ENCODE measurements at regions not wholly inside any gene's neighbourhood (a gene's known extent, or its start where the extent isn't known, plus 50 kb on each side); places are given as distances from the start of the nearest gene placed in this dataset.

DNA sequence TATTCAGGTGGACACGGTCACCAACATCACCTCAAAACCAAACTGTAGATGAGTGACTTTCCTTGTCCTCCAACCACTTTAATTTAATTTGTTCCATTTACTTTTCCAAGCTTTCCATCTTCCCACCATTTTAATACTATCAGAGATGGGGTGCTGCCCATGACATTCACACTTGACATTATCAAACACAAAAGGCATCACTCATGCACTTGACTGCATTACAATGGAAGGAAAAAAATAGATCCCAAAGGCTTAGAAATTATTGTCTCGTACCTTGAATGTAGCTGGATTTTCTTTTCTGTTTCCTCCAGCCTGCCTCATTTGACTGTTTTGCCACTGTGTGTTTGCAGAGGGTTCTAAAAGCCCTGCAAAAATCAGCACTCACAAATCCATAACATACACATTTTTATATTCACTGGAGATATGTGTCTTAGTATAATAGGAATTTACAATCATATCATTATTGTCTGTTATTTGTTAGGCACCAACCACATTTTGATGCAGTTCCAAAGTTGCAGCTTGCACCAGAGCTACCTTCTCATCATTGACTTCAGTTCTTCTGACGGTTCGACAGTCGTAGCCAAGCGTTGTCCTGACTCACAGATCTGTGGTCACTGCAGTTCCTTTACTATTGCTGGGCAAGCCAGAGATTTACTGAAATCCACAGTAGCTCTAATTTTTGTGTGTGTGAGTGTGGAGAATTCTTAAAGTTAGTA lies 712.3 kb upstream of the WWC1 start:
- no peaks in the 10 kb centered on the region for H3K9me3 Mint-ChIP-seq
- no peak for DNase-seq
- intact Hi-C loops (cut with micrococcal nuclease): no loop called here
- peaks cover 14% of the 10 kb centered on the region for H3K27me3 Mint-ChIP-seq
- CTCF ChIA-PET: no interaction called here
- ATAC-seq: no peak
- no peak overlapping the region for H3K4me3 Mint-ChIP-seq
- TF ChIP-seq, protein P1, sequence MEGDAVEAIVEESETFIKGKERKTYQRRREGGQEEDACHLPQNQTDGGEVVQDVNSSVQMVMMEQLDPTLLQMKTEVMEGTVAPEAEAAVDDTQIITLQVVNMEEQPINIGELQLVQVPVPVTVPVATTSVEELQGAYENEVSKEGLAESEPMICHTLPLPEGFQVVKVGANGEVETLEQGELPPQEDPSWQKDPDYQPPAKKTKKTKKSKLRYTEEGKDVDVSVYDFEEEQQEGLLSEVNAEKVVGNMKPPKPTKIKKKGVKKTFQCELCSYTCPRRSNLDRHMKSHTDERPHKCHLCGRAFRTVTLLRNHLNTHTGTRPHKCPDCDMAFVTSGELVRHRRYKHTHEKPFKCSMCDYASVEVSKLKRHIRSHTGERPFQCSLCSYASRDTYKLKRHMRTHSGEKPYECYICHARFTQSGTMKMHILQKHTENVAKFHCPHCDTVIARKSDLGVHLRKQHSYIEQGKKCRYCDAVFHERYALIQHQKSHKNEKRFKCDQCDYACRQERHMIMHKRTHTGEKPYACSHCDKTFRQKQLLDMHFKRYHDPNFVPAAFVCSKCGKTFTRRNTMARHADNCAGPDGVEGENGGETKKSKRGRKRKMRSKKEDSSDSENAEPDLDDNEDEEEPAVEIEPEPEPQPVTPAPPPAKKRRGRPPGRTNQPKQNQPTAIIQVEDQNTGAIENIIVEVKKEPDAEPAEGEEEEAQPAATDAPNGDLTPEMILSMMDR (IDR thresholded peaks at IDR 0.05): no peak
- POLR2A ChIA-PET: no interaction called here
- no peak overlapping the region for H3K27ac Mint-ChIP-seq
- no peaks in the 10 kb centered on the region for H3K4me1 Mint-ChIP-seq (ENCODE audit: low read depth)
- H3K36me3 Mint-ChIP-seq (ENCODE audit: low read depth): no peaks in the 10 kb centered on the region

DNA sequence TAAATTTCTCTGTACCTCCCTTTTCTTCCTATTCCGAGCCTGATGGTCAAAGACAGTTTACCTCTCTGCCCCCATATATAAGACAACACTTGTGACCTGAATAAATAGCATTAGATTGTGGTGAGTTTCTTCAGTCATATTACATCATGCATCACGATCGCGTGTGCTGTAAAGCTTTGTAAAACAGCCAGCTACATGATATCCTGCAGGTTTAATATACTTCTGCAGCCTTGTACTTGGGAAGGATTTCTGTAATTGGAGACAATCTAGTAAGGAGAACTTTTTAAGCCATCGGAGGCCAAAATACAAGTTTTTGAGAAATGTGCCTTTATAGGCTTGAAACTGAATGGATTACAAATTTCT lies 711.8 kb upstream of the WWC1 start:
- Mint-ChIP-seq H3K27me3 (peaks cover 10% of the 10 kb centered on the region), H3K9me3 (no peaks in the 10 kb centered on the region), H3K27ac (no peak overlapping the region), H3K36me3 (ENCODE audit: low read depth) (no peaks in the 10 kb centered on the region), H3K4me3 (no peak overlapping the region), H3K4me1 (ENCODE audit: low read depth) (no peaks in the 10 kb centered on the region)
- CTCF ChIA-PET: no interaction called here
- intact Hi-C loops (cut with micrococcal nuclease): no loop called here
- ATAC-seq: no peak
- TF ChIP-seq, protein P1 (IDR thresholded peaks at IDR 0.05): no peak
- DNase-seq: no peak
- POLR2A ChIA-PET: no interaction called here

DNA sequence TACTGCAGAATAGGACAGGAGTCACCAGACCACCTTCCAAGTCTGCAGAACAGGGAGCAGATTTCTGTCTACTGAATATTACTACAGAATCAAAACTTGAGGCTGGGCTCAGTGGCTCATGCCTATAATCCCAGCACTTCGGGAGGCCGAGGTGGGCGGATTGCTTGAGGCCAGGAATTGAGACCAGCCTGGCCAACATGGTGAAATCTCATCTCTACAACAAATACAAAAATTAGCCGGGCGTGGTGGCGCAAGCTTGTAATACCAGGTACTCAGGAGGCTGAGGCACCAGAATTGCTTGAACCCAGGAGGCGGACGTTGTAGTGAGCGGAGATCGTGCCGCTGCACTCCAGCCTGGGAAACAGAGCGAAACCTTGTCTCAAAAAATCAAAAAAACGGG lies 710.8 kb upstream of the WWC1 start:
- ChIA-PET CTCF (no interaction called here), POLR2A (no interaction called here)
- H3K4me1 Mint-ChIP-seq (ENCODE audit: low read depth): no peaks in the 10 kb centered on the region
- no peak overlapping the region for H3K4me3 Mint-ChIP-seq
- TF ChIP-seq, protein P1 (IDR thresholded peaks at IDR 0.05): no peak
- H3K27me3 Mint-ChIP-seq: peaks cover 5% of the 10 kb centered on the region
- no peaks in the 10 kb centered on the region for H3K36me3 Mint-ChIP-seq (ENCODE audit: low read depth)
- no peak for DNase-seq
- H3K27ac Mint-ChIP-seq: no peak overlapping the region
- intact Hi-C loops (cut with micrococcal nuclease): no loop called here
- H3K9me3 Mint-ChIP-seq: no peaks in the 10 kb centered on the region
- no peak for ATAC-seq

DNA sequence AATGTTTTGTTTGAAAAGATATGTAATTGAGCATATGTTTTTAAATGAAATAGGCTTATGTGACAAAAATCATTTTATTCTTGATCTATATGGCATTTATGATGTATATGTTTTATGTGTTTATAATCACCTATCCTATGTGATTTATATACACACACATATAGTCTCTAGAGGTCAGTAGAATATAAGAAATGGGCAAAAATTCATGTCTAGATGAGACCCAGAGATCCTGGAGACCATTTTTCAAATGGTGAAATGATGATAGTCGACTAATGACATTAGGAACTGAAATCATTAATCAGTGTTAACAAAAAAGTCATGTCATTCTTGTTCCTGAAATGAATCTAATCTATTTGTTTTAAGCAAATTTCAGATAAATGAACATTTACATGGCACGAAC lies 709.2 kb upstream of the WWC1 start:
- ChIA-PET POLR2A (no interaction called here), CTCF (no interaction called here)
- Mint-ChIP-seq H3K27me3 (no peaks in the 10 kb centered on the region), H3K27ac (no peak overlapping the region), H3K9me3 (no peaks in the 10 kb centered on the region), H3K4me3 (no peak overlapping the region), H3K4me1 (ENCODE audit: low read depth) (no peaks in the 10 kb centered on the region), H3K36me3 (ENCODE audit: low read depth) (no peaks in the 10 kb centered on the region)
- DNase-seq (no peak), ATAC-seq (no peak)
- TF ChIP-seq, protein P1 (IDR thresholded peaks at IDR 0.05): no peak
- intact Hi-C loops (cut with micrococcal nuclease): no loop called here

DNA sequence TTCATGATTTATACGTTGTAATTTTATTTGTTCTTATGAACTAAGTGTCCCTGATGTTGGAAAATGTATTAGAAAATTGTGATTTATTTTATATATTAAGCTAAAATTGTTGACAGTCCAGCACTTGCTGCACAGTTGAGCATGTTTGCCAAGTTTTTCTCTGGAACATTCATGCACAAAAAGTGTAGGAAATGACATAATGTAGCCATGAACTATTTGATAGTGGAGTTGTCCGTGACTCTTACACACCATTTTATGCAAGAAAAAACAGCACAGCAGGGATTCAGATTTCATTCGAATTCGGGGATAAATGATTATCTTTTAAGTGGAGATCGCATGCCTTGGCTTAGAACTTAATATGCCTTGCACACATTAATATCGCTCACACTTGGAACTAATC lies 708.6 kb upstream of the WWC1 start:
- Mint-ChIP-seq H3K27me3 (no peaks in the 10 kb centered on the region), H3K36me3 (ENCODE audit: low read depth) (no peaks in the 10 kb centered on the region), H3K9me3 (no peaks in the 10 kb centered on the region), H3K27ac (no peak overlapping the region), H3K4me1 (ENCODE audit: low read depth) (no peaks in the 10 kb centered on the region), H3K4me3 (no peak overlapping the region)
- TF ChIP-seq, protein P1 (IDR thresholded peaks at IDR 0.05): no peak
- ChIA-PET CTCF (no interaction called here), POLR2A (no interaction called here)
- DNase-seq: no peak
- no peak for ATAC-seq
- intact Hi-C loops (cut with micrococcal nuclease): no loop called here

All from activated CD8-positive, alpha-beta T cell treated with anti-CD3 and anti-CD28 coated beads for 36 hours (primary cell).